ENCODE measurements at regions not wholly inside any gene's neighbourhood (a gene's known extent, or its start where the extent isn't known, plus 50 kb on each side); places are given as distances from the start of the nearest gene placed in this dataset.

- DNase-seq (ENCODE audit: low spot score) (no peak), FAIRE-seq (no peak)
Measured at GRCh38 chr10:36119455-36119854, 477.4 kb upstream of the FZD8 start.

- FAIRE-seq (no peak), DNase-seq (ENCODE audit: low spot score) (no peak)
Measured at GRCh38 chr10:36118314-36118713, 476.2 kb upstream of the FZD8 start.

- DNase-seq (ENCODE audit: low spot score) (no peak), FAIRE-seq (no peak)
Measured at GRCh38 chr10:36117890-36118289, 475.8 kb upstream of the FZD8 start.

DNA sequence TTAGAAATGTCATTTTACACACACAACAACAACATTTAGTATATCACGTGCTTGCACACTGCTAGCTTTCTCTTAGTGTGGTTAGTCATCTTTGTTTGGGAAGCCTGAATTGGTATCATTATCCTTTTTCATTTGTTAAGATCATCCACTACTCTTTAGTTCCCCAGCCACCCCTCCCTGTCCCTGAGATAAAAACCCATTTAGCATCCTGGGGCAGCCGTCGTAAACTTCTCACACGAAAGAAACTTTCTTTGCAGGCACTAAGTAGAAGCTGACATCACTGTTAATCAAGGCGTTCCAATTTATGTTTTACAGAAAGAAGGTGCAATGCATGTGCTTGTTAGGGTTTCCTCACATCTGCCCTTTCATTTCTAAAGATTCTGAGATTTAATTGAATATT is 475.1 kb upstream of the FZD8 start:
- no peak for DNase-seq (ENCODE audit: low spot score)
- no peak for FAIRE-seq

DNA sequence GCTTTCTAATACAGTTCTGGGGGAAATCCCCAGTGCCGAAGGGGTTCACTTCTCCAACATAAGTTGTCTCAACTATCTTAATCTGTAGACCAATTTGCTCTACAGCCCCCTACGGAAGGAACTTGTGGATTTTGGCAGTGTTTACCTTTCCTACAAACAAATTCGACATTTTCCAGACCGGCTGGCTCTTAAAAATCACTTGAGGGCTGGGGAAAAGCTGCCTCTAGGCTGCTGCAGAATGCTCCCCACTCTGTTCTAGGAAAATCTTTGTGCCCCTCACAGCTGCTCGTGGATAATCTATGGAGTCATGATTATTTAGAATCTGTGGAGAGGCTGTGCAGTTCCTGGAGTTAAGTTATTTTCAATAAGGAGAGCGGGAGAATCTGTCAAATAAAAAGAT is 474.6 kb upstream of the FZD8 start:
- no peak for DNase-seq (ENCODE audit: low spot score)
- FAIRE-seq: no peak

- FAIRE-seq (no peak), DNase-seq (ENCODE audit: low spot score) (no peak)
Measured at GRCh38 chr10:36116040-36116439, 473.9 kb upstream of the FZD8 start.

DNA sequence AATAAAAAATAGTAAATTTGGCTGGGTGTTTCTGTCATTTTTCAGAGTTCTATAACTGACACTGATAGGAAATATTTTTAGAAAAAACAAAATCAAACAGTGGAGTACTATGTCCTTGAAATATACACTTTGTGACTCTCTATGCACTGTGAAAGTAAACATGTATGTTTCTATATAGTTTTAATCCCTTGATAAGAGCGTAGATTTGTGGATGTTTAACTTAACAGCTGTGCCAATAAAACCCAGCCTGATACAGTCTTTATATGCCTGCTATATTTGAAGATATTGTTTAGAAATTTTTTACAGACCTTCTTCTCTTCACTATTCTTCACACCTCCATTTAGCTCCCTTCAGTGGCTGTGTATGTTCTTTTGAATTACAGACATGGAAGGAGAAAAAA is 473.3 kb upstream of the FZD8 start:
- DNase-seq (ENCODE audit: low spot score): no peak
- FAIRE-seq: no peak

DNA sequence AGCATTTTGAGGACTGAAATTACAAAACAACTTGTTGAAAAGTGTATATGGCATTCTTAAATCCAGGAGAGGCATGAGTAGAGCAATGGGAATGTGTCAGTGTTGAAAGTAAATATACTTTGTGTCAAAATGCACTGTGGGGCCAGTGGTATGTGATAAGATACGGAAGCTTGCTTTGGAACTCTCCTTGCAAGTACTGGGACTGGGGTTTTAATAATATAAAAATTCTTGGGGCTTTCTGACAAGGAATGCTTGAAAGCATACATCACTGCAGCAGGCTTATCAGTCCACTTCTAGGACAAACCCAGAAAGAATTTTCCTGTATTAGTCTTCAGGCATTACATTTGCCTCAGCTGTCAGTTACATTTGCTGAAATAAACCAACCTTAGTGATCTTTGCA is 472.8 kb upstream of the FZD8 start:
- DNase-seq (ENCODE audit: low spot score) (no peak), FAIRE-seq (no peak)

DNA sequence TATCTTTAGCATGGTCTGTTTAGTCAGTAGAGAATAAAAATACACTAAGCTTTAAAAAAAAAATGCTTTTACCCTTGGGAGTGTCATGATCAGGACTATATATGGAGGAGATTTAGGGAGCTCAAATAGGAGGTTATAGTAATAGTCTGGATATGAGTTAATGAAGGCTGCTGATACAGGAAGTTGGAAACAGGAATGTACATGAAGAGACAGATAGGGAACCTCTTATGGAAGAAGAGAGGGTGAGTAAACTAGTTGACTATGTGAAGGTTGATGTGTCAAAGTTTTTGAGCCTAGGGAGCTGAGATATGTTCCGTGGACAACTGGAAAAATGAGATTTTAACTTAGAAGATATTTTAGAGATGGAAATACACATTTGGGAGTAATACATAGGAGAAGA is 472.0 kb upstream of the FZD8 start:
- DNase-seq (ENCODE audit: low spot score): no peak
- FAIRE-seq: no peak

- DNase-seq (ENCODE audit: low spot score) (no peak), FAIRE-seq (no peak)
Measured at GRCh38 chr10:36111676-36112075, 469.6 kb upstream of the FZD8 start.

DNA sequence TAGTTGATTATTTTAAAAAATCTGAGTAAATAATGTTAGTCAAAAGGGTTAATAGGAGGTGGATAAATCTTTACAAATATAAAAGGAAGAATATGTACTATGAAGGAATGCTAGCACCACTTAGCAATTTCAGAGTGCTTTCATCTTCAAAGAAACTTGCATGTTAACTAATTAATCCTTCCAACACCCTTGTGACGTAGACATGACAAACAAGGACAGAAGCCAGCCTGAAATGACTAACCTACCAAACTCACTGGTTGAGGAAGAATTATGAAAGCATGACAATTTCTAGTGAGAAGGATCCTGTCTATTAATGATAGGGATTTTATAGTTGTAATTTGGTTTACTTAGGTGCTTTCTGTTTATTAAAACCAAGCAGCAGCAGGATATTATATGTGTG is 468.0 kb upstream of the FZD8 start:
- FAIRE-seq (no peak), DNase-seq (ENCODE audit: low spot score) (no peak)

- DNase-seq (ENCODE audit: low spot score): no peak
- FAIRE-seq: no peak
Measured at GRCh38 chr10:36109399-36110023, 467.4 kb upstream of the FZD8 start.

DNA sequence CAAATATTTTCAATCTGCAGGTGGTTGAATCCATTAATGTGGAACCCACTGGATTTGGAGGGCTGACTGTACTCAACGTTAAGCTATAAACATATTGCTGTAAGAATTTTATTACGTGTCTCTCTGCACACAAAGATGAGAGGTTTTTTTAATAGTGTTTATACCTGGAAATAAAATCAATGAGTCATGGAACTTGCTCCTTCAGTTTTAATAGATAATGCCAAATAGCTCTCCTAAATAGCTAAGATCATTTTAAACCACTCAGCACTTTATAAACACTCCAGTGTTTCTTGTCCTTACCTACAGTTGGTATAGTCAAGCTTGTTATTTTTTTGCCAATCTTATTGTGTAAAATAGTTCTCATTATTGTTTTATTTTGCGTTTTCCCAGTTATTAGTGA is 455.6 kb upstream of the FZD8 start:
- no peak for DNase-seq (ENCODE audit: low spot score)
- no peak for FAIRE-seq

GRCh38 chr10:36096576-36096975 is 454.5 kb upstream of the FZD8 start:
- FAIRE-seq (peak; percentile 18), DNase-seq (ENCODE audit: low spot score) (no peak)

DNA sequence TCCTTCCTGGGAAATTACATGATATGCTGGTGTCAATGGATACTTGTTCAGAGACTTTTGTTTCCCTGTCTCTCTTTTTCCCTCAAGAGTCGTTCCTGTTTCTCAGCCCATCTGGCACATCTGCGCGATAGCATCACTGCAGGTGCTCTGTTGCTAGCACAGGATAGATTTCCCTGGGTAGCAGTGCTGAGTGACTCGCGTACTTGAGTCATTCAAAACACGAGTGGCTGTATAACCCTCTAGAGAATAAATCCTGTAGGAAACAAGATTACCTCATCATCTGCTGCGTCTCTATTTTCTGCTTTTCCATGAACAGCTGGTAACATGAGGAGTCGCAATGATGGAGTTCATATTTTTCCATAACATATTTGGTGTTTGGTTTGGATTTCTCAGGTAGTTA is 452.0 kb upstream of the FZD8 start:
- FAIRE-seq: no peak
- DNase-seq (ENCODE audit: low spot score): no peak

DNA sequence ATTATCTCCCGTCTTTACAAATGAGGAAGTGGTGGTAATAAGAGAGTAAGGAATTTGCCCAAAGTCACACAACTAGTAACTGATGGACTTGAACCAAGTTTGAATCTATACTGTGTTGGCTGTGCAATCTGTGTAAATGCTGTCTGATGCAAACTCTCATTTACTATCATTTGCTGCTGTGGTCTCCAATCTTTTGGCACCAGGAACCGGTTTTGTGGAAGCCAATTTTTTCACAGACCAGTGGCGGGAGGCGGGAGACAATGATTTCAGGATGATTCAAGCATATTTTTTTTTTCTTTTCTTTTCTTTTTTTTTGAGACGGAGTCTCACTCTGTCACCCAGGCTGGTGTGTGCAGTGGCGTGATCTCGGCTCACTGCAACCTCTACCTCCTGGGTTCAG is 450.0 kb upstream of the FZD8 start:
- DNase-seq (ENCODE audit: low spot score): no peak
- no peak for FAIRE-seq

DNA sequence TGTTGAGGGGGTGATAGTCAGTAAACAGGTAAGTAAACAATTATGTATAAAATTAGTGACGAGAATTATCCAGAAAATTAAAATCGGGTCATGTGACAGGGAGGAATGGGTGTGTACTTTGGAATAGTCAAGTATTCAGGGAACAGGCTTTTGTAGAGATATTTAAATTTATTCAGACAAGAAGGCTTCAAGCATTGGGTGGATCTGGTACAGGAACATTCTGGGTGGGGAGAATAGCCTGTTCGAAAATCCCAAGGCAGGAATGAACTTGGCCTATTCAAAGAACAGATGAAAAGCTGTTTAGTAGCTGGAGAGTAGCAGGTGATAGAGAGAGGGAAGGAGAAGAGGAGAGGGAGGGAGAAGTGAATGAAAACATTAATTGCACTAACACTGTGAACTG is 448.9 kb upstream of the FZD8 start:
- no peak for DNase-seq (ENCODE audit: low spot score)
- no peak for FAIRE-seq

- FAIRE-seq (no peak), DNase-seq (ENCODE audit: low spot score) (no peak)
Measured at GRCh38 chr10:36089790-36090440, 447.8 kb upstream of the FZD8 start.

GRCh38 chr10:36087006-36088005 is 445.2 kb upstream of the FZD8 start:
- FAIRE-seq (no peak), DNase-seq (ENCODE audit: low spot score) (no peak)

- DNase-seq (ENCODE audit: low spot score) (no peak), FAIRE-seq (no peak)
Measured at GRCh38 chr10:36075196-36075595, 433.1 kb upstream of the FZD8 start.

GRCh38 chr10:36073796-36074345 is 431.8 kb upstream of the FZD8 start:
- no peak for FAIRE-seq
- no peak for DNase-seq (ENCODE audit: low spot score)

DNA sequence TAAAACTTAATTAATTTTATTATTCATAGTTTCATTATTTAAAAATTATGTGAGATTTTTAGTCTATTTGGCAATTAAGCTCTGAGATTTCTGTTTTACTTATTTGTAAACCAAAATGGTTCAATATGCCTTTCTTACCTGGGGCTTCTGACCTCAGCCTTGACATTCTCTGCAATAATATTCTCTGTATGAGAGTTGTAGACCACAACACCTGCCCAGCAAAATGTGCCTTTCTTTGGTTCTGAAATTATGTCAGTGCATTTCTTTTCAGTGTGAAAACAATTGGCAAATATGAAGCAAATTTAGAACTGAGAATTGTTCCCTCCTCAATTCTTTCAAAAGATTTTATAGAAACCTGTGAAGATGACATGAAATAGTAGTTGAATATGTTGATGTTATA is 426.4 kb upstream of the FZD8 start:
- FAIRE-seq: no peak
- no peak for DNase-seq (ENCODE audit: low spot score)
